ENCODE measurements at regions not wholly inside any gene's neighbourhood (a gene's known extent, or its start where the extent isn't known, plus 50 kb on each side); places are given as distances from the start of the nearest gene placed in this dataset.
"Not testable (repeated sequence)": the region's sequence is repeated elsewhere in the genome, so short reads cannot be mapped to it uniquely, and the experiment has no call there.

DNA sequence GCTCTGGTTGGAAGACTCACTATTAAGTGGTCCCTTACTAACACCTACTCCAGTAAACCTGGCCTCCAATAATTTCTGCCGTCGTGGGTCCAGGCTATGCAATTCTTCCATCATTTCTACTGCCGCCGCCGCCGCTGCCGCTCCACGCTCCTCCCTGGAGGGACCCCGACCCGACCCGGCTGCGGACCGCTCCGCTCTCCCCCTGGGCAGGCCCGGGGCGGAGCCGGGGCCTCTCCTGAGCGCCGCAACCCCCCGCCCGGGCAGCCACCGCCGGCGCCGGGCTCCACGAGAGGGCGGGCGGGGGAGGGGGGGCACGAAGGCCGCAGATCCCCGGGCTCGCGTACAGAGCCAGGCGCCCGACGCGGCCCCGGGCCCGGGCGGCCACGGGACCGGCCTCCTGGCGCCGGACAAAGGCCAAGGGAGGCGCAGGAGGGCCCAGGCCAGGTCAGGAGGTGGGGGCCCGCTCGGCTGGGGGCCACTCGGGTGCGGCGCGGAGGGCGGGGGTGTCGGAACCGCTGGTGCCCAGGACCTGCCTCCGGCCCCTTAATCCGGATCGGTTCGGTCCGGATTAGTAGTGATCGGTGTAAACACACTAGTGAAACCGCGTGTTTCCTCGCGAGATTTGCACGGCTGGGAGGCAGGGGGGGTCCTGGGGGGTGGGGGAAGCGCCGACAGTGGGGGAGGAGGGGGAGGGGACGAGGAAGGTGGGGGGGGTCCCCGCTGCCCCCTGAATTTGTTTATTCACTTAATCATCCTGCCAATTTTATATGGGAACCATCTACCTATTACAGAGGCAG, 215.1 kb upstream of the CCL2 start:
- not testable (repeated sequence) for H3K27me3 ChIP-seq (replicated peaks; ENCODE audit: insufficient read depth, low read length); H3K4me1 ChIP-seq (ENCODE audit: low read length); H3K9me3 ChIP-seq (replicated peaks; ENCODE audit: insufficient read depth, low read length); DNase-seq; H3K9me2 ChIP-seq (replicated peaks; ENCODE audit: insufficient read depth, low read length); H3K9ac ChIP-seq (ENCODE audit: low read length); H2AFZ ChIP-seq (ENCODE audit: low read length); H3K4me2 ChIP-seq (ENCODE audit: low read depth, low read length); H3F3A ChIP-seq (ENCODE audit: insufficient read depth, low read length); H4K20me1 ChIP-seq (ENCODE audit: insufficient read depth, low read length); H3K4me3 ChIP-seq (ENCODE audit: low read length); H3K27ac ChIP-seq (ENCODE audit: low read length); H3K36me3 ChIP-seq (replicated peaks; ENCODE audit: insufficient read depth, low read length); H3K79me2 ChIP-seq (ENCODE audit: low read length)

DNA sequence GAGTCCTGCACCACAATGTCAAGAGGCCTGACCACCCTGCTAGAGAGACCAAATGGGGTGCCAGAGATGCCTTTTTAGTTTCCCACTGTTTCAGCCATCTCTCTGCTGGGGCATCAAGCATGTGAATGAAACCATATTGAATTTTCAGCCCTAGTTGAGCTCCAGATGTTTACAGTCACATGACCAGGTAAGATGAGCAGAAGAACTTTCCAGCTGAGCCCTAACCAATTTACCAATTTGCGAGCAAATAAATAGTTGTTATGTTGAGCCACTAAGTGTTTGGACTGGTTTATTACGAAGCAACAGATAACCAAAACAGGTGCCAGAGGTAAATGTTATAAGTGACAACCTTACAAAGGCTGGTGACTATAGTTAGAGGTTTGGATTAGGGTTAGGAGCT, 209.1 kb upstream of the CCL2 start:
- Histone ChIP-seq H3K36me3 (replicated peaks; ENCODE audit: insufficient read depth, low read length) (no peaks in the 10 kb centered on the region), H3K27ac (ENCODE audit: low read length) (no peak overlapping the region), H3K9me3 (replicated peaks; ENCODE audit: insufficient read depth, low read length) (no peaks in the 10 kb centered on the region), H3K79me2 (ENCODE audit: low read length) (no peaks in the 10 kb centered on the region), H3K4me2 (ENCODE audit: low read depth, low read length) (no peak overlapping the region), H3K9ac (ENCODE audit: low read length) (no peak overlapping the region), H3K27me3 (replicated peaks; ENCODE audit: insufficient read depth, low read length) (no peaks in the 10 kb centered on the region), H3K4me3 (ENCODE audit: low read length) (no peak overlapping the region), H4K20me1 (ENCODE audit: insufficient read depth, low read length) (no peaks in the 10 kb centered on the region), H3K4me1 (ENCODE audit: low read length) (no peaks in the 10 kb centered on the region), H3F3A (ENCODE audit: insufficient read depth, low read length) (no peaks in the 10 kb centered on the region), H3K9me2 (replicated peaks; ENCODE audit: insufficient read depth, low read length) (no peaks in the 10 kb centered on the region), H2AFZ (ENCODE audit: low read length) (no peak overlapping the region)
- TF ChIP-seq, protein P1, sequence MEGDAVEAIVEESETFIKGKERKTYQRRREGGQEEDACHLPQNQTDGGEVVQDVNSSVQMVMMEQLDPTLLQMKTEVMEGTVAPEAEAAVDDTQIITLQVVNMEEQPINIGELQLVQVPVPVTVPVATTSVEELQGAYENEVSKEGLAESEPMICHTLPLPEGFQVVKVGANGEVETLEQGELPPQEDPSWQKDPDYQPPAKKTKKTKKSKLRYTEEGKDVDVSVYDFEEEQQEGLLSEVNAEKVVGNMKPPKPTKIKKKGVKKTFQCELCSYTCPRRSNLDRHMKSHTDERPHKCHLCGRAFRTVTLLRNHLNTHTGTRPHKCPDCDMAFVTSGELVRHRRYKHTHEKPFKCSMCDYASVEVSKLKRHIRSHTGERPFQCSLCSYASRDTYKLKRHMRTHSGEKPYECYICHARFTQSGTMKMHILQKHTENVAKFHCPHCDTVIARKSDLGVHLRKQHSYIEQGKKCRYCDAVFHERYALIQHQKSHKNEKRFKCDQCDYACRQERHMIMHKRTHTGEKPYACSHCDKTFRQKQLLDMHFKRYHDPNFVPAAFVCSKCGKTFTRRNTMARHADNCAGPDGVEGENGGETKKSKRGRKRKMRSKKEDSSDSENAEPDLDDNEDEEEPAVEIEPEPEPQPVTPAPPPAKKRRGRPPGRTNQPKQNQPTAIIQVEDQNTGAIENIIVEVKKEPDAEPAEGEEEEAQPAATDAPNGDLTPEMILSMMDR (IDR thresholded peaks at IDR 0.05; ENCODE audit: low read length), result no peak
- TF ChIP-seq EZH2phosphoT487 (IDR thresholded peaks at IDR 0.05; ENCODE audit: low read length) (no peak), EZH2 (optimal IDR thresholded peaks at IDR 0.05; ENCODE audit: low read depth, low read length) (no peak)
- DNase-seq, result no peak

DNA sequence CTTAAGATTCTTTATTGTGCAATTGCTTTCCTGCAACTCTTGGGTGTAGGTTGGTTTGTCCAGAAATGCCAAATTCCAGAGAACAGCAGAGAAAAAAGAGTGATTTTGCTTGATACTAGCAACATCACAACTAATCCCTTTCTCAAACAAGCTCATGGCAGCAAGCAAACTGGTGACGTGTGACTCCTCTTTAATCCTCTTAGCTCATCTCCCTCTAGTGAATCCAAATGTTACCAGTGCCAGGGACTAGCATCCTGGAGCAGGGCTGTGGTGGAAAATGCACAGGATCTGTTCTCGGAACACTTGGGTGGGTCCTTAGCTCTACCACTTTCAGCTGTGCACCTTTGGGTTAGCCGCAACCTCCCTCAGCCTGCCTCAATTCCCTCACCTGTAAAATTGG, 204.0 kb upstream of the CCL2 start:
- Histone ChIP-seq H3K27ac (ENCODE audit: low read length) (no peak overlapping the region), H4K20me1 (ENCODE audit: insufficient read depth, low read length) (no peaks in the 10 kb centered on the region), H3K36me3 (replicated peaks; ENCODE audit: insufficient read depth, low read length) (no peaks in the 10 kb centered on the region), H3K4me2 (ENCODE audit: low read depth, low read length) (no peak overlapping the region), H3K4me3 (ENCODE audit: low read length) (no peak overlapping the region), H3K27me3 (replicated peaks; ENCODE audit: insufficient read depth, low read length) (no peaks in the 10 kb centered on the region), H3K4me1 (ENCODE audit: low read length) (no peaks in the 10 kb centered on the region), H3F3A (ENCODE audit: insufficient read depth, low read length) (no peaks in the 10 kb centered on the region), H2AFZ (ENCODE audit: low read length) (no peak overlapping the region), H3K79me2 (ENCODE audit: low read length) (no peaks in the 10 kb centered on the region), H3K9me3 (replicated peaks; ENCODE audit: insufficient read depth, low read length) (no peaks in the 10 kb centered on the region), H3K9ac (ENCODE audit: low read length) (no peak overlapping the region), H3K9me2 (replicated peaks; ENCODE audit: insufficient read depth, low read length) (no peaks in the 10 kb centered on the region)
- no peak for DNase-seq
- TF ChIP-seq EZH2 (optimal IDR thresholded peaks at IDR 0.05; ENCODE audit: low read depth, low read length) (no peak), EZH2phosphoT487 (IDR thresholded peaks at IDR 0.05; ENCODE audit: low read length) (no peak)
- TF ChIP-seq, protein P1 (IDR thresholded peaks at IDR 0.05; ENCODE audit: low read length), result no peak

DNA sequence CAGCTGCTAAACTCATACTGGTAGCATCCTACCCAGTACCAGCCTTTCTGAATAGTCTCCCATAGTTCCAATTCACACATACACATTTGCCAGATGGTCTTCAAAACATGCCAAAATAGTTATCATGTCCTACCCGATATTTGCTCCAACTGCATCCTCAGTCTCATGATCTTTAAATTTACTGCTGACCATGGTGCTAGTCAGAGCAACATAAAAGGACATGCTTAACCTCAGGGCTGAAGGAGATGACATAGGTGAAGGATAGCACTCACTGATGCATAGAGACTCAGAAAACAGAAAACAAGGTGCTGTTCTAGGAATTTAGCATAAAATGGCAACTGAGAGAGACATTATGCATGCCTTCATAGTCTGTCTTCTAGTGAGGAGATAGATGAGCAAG, 200.6 kb upstream of the CCL2 start:
- no peak for TF ChIP-seq EZH2phosphoT487 (IDR thresholded peaks at IDR 0.05; ENCODE audit: low read length)
- TF ChIP-seq, protein P1 (IDR thresholded peaks at IDR 0.05; ENCODE audit: low read length), result no peak
- no peak for TF ChIP-seq EZH2 (optimal IDR thresholded peaks at IDR 0.05; ENCODE audit: low read depth, low read length)
- Histone ChIP-seq H4K20me1 (ENCODE audit: insufficient read depth, low read length) (no peaks in the 10 kb centered on the region), H3K4me3 (ENCODE audit: low read length) (no peak overlapping the region), H3K27me3 (replicated peaks; ENCODE audit: insufficient read depth, low read length) (no peaks in the 10 kb centered on the region), H2AFZ (ENCODE audit: low read length) (no peak overlapping the region), H3K9me3 (replicated peaks; ENCODE audit: insufficient read depth, low read length) (no peaks in the 10 kb centered on the region), H3K4me2 (ENCODE audit: low read depth, low read length) (no peak overlapping the region), H3K27ac (ENCODE audit: low read length) (no peak overlapping the region), H3K4me1 (ENCODE audit: low read length) (no peaks in the 10 kb centered on the region), H3K9me2 (replicated peaks; ENCODE audit: insufficient read depth, low read length) (no peaks in the 10 kb centered on the region), H3K36me3 (replicated peaks; ENCODE audit: insufficient read depth, low read length) (no peaks in the 10 kb centered on the region), H3F3A (ENCODE audit: insufficient read depth, low read length) (no peaks in the 10 kb centered on the region), H3K79me2 (ENCODE audit: low read length) (no peaks in the 10 kb centered on the region), H3K9ac (ENCODE audit: low read length) (no peak overlapping the region)
- no peak for DNase-seq

Measured in MM.1S (cell line).